ENCODE measurements at regions not wholly inside any gene's neighbourhood (a gene's known extent, or its start where the extent isn't known, plus 50 kb on each side); places are given as distances from the start of the nearest gene placed in this dataset.

GRCh38 chr9:78565481-78565880 lies 268.6 kb downstream of the PSAT1 start:
- Histone ChIP-seq H3K9ac (ENCODE audit: low read length) (no peak overlapping the region), H3K27me3 (ENCODE audit: low read depth, low read length) (peaks cover 9% of the 10 kb centered on the region; the same call in 1 of the 2 replicates), H3K4me3 (ENCODE audit: low read length) (no peak overlapping the region), H2AFZ (ENCODE audit: low read depth, low read length) (no peak overlapping the region), H3K79me2 (ENCODE audit: low read length) (no peaks in the 10 kb centered on the region), H3K4me2 (ENCODE audit: low read length) (no peak overlapping the region), H3K27ac (ENCODE audit: low read length) (no peak overlapping the region), H3K36me3 (replicated peaks; ENCODE audit: low read depth, low read length) (no peaks in the 10 kb centered on the region), H3K4me1 (ENCODE audit: low read length) (no peaks in the 10 kb centered on the region), H3K9me3 (ENCODE audit: insufficient read depth, low read length) (no peaks in the 10 kb centered on the region), H4K20me1 (ENCODE audit: insufficient read depth, low read length) (no peaks in the 10 kb centered on the region)
- TF ChIP-seq CTCF (IDR thresholded peaks at IDR 0.05; ENCODE audit: low read depth, low read length) (no peak), EZH2phosphoT487 (IDR thresholded peaks at IDR 0.05; ENCODE audit: low read depth) (no peak)

- H3K4me3 ChIP-seq (ENCODE audit: low read length) = no peak overlapping the region
- no peak overlapping the region for H3K27ac ChIP-seq (ENCODE audit: low read length)
Measured at GRCh38 chr9:78566521-78566920, 269.6 kb downstream of the PSAT1 start.

GRCh38 chr9:78566948-78567675 lies 270.2 kb downstream of the PSAT1 start:
- Histone ChIP-seq H2AFZ (ENCODE audit: low read depth, low read length) (no peak overlapping the region), H3K4me2 (ENCODE audit: low read length) (no peak overlapping the region), H3K79me2 (ENCODE audit: low read length) (no peaks in the 10 kb centered on the region), H3K9ac (ENCODE audit: low read length) (no peak overlapping the region), H3K36me3 (replicated peaks; ENCODE audit: low read depth, low read length) (no peaks in the 10 kb centered on the region), H3K27ac (ENCODE audit: low read length) (no peak overlapping the region), H3K4me1 (ENCODE audit: low read length) (no peaks in the 10 kb centered on the region), H3K27me3 (ENCODE audit: low read depth, low read length) (peaks cover 5% of the 10 kb centered on the region; the same call in 1 of the 2 replicates), H4K20me1 (ENCODE audit: insufficient read depth, low read length) (no peaks in the 10 kb centered on the region), H3K9me3 (ENCODE audit: insufficient read depth, low read length) (no peaks in the 10 kb centered on the region), H3K4me3 (ENCODE audit: low read length) (no peak overlapping the region)
- TF ChIP-seq CTCF (IDR thresholded peaks at IDR 0.05; ENCODE audit: low read depth, low read length) (no peak), EZH2phosphoT487 (IDR thresholded peaks at IDR 0.05; ENCODE audit: low read depth) (no peak)

More at GRCh38 chr9:78566521-78566920, 269.6 kb downstream of the PSAT1 start:
- Histone ChIP-seq H2AFZ (ENCODE audit: low read depth, low read length) (no peak overlapping the region), H3K27me3 (ENCODE audit: low read depth, low read length) (peaks cover 9% of the 10 kb centered on the region; the same call in 1 of the 2 replicates), H3K36me3 (replicated peaks; ENCODE audit: low read depth, low read length) (no peaks in the 10 kb centered on the region), H4K20me1 (ENCODE audit: insufficient read depth, low read length) (no peaks in the 10 kb centered on the region), H3K9ac (ENCODE audit: low read length) (no peak overlapping the region), H3K79me2 (ENCODE audit: low read length) (no peaks in the 10 kb centered on the region), H3K4me2 (ENCODE audit: low read length) (no peak overlapping the region), H3K4me1 (ENCODE audit: low read length) (no peaks in the 10 kb centered on the region), H3K9me3 (ENCODE audit: insufficient read depth, low read length) (no peaks in the 10 kb centered on the region)
- TF ChIP-seq CTCF (IDR thresholded peaks at IDR 0.05; ENCODE audit: low read depth, low read length) = no peak
- TF ChIP-seq EZH2phosphoT487 (IDR thresholded peaks at IDR 0.05; ENCODE audit: low read depth) = no peak

- Histone ChIP-seq H3K27ac (ENCODE audit: low read length) (no peak overlapping the region), H3K9ac (ENCODE audit: low read length) (no peak overlapping the region), H3K27me3 (ENCODE audit: low read depth, low read length) (peaks cover 5% of the 10 kb centered on the region; the same call in 1 of the 2 replicates), H4K20me1 (ENCODE audit: insufficient read depth, low read length) (no peaks in the 10 kb centered on the region), H3K4me3 (ENCODE audit: low read length) (no peak overlapping the region), H3K79me2 (ENCODE audit: low read length) (no peaks in the 10 kb centered on the region), H3K9me3 (ENCODE audit: insufficient read depth, low read length) (no peaks in the 10 kb centered on the region), H3K4me2 (ENCODE audit: low read length) (no peak overlapping the region), H2AFZ (ENCODE audit: low read depth, low read length) (no peak overlapping the region), H3K4me1 (ENCODE audit: low read length) (no peaks in the 10 kb centered on the region), H3K36me3 (replicated peaks; ENCODE audit: low read depth, low read length) (no peaks in the 10 kb centered on the region)
- TF ChIP-seq CTCF (IDR thresholded peaks at IDR 0.05; ENCODE audit: low read depth, low read length) (no peak), EZH2phosphoT487 (IDR thresholded peaks at IDR 0.05; ENCODE audit: low read depth) (no peak)
Measured at GRCh38 chr9:78567693-78568092, 270.8 kb downstream of the PSAT1 start.
